Osteocyte (in vitro differentiated cells): ENCODE measurements at regions not wholly inside any gene's neighbourhood (a gene's known extent, or its start where the extent isn't known, plus 50 kb on each side); places are given as distances from the start of the nearest gene placed in this dataset.

Experiments used
- DNase-seq: peaks from one replicate; pipeline ENCODE4 v3.0.0; 2021; ENCODE audit warnings: mixed read lengths; ENCODE audit not compliant: unreplicated experiment; ENCODE audit errors: extremely low spot score
- H3K27ac Mint-ChIP-seq: one replicate; pipeline ENCODE4 v1.8.0; 2021; ENCODE audit warnings: mild to moderate bottlenecking, mixed read lengths; ENCODE audit not compliant: unreplicated experiment
- H3K27me3 Mint-ChIP-seq: one replicate; pipeline ENCODE4 v1.8.0; 2021; ENCODE audit warnings: mixed read lengths; ENCODE audit not compliant: unreplicated experiment
- H3K36me3 Mint-ChIP-seq: one replicate; pipeline ENCODE4 v1.8.0; 2021; ENCODE audit warnings: mixed read lengths; ENCODE audit not compliant: unreplicated experiment
- H3K4me1 Mint-ChIP-seq: one replicate; pipeline ENCODE4 v1.8.0; 2021; ENCODE audit warnings: mixed read lengths; ENCODE audit not compliant: unreplicated experiment
- H3K4me3 Mint-ChIP-seq: one replicate; pipeline ENCODE4 v1.8.0; 2021; ENCODE audit warnings: mild to moderate bottlenecking, moderate library complexity, mixed read lengths; ENCODE audit not compliant: unreplicated experiment
- H3K9me3 Mint-ChIP-seq: one replicate; pipeline ENCODE4 v1.8.0; 2021; ENCODE audit warnings: mixed read lengths; ENCODE audit not compliant: unreplicated experiment
- CTCF ChIP-seq: fragments of 200-600 bp; sonication (generic); IDR thresholded peaks from 2 replicates; pipeline ENCODE4 v1.5.0; 2021; ENCODE audit warnings: antibody characterized with exemption, mild to moderate bottlenecking, moderate library complexity

- Mint-ChIP-seq H3K4me1 (no peaks in the 10 kb centered on the region), H3K36me3 (no peaks in the 10 kb centered on the region), H3K4me3 (no peak overlapping the region), H3K27ac (no peak overlapping the region), H3K9me3 (no peaks in the 10 kb centered on the region), H3K27me3 (peaks cover 2% of the 10 kb centered on the region)
- TF ChIP-seq CTCF, result no peak
- DNase-seq, result no peak
These were observed 185.7 kb downstream of the IRX5 start for GRCh38 chr16:55116165-55116920.

GRCh38 chr16:55118701-55119260, 188.1 kb downstream of the IRX5 start:
- no peak for TF ChIP-seq CTCF
- H3K36me3 Mint-ChIP-seq, result no peaks in the 10 kb centered on the region
- no peak for DNase-seq
- no peaks in the 10 kb centered on the region for H3K27me3 Mint-ChIP-seq
- no peak overlapping the region for H3K4me3 Mint-ChIP-seq
- H3K9me3 Mint-ChIP-seq, result peaks cover 7% of the 10 kb centered on the region
- no peak overlapping the region for H3K27ac Mint-ChIP-seq
- no peaks in the 10 kb centered on the region for H3K4me1 Mint-ChIP-seq

GRCh38 chr16:55120408-55120807, 189.7 kb downstream of the IRX5 start:
- H3K4me1 Mint-ChIP-seq, result no peaks in the 10 kb centered on the region
- H3K4me3 Mint-ChIP-seq, result no peak overlapping the region
- peak; percentile 29 for TF ChIP-seq CTCF
- H3K9me3 Mint-ChIP-seq, result peaks cover 7% of the 10 kb centered on the region
- no peak for DNase-seq
- no peaks in the 10 kb centered on the region for H3K27me3 Mint-ChIP-seq
- H3K27ac Mint-ChIP-seq, result no peak overlapping the region
- no peaks in the 10 kb centered on the region for H3K36me3 Mint-ChIP-seq

- H3K27me3 Mint-ChIP-seq, result no peaks in the 10 kb centered on the region
- no peak for TF ChIP-seq CTCF
- no peak overlapping the region for H3K4me3 Mint-ChIP-seq
- peaks cover 7% of the 10 kb centered on the region for H3K9me3 Mint-ChIP-seq
- no peak overlapping the region for H3K27ac Mint-ChIP-seq
- H3K36me3 Mint-ChIP-seq, result no peaks in the 10 kb centered on the region
- DNase-seq, result no peak
- no peaks in the 10 kb centered on the region for H3K4me1 Mint-ChIP-seq
These were observed 190.2 kb downstream of the IRX5 start for GRCh38 chr16:55120826-55121225.

- Mint-ChIP-seq H3K36me3 (no peaks in the 10 kb centered on the region), H3K27me3 (no peaks in the 10 kb centered on the region), H3K4me3 (no peak overlapping the region), H3K4me1 (no peaks in the 10 kb centered on the region), H3K9me3 (peaks cover 7% of the 10 kb centered on the region), H3K27ac (no peak overlapping the region)
- no peak for TF ChIP-seq CTCF
- no peak for DNase-seq
These were observed 193.0 kb downstream of the IRX5 start for GRCh38 chr16:55123652-55124051.
